ENCODE measurements at regions not wholly inside any gene's neighbourhood (a gene's known extent, or its start where the extent isn't known, plus 50 kb on each side); places are given as distances from the start of the nearest gene placed in this dataset.

DNA sequence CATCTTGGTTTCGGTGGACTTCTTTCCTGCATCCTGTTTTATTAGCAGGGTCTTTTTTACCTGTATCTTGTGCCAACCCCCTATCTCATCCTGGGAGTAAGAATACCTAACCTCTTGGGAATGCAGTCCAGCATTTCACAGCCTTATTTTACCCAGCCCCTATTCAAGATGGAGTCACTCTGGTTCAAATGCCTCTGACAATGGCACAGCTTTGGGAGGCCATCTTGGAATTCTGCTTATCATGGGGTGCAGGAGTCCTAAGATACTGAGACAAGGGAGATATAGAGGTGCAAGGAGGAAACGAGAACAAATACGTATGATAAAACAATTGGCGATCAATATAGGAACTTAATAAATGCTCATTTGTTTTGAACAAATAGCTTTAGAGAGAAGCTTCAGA lies 1682.2 kb upstream of the AGA start:
- TF ChIP-seq, protein P1, sequence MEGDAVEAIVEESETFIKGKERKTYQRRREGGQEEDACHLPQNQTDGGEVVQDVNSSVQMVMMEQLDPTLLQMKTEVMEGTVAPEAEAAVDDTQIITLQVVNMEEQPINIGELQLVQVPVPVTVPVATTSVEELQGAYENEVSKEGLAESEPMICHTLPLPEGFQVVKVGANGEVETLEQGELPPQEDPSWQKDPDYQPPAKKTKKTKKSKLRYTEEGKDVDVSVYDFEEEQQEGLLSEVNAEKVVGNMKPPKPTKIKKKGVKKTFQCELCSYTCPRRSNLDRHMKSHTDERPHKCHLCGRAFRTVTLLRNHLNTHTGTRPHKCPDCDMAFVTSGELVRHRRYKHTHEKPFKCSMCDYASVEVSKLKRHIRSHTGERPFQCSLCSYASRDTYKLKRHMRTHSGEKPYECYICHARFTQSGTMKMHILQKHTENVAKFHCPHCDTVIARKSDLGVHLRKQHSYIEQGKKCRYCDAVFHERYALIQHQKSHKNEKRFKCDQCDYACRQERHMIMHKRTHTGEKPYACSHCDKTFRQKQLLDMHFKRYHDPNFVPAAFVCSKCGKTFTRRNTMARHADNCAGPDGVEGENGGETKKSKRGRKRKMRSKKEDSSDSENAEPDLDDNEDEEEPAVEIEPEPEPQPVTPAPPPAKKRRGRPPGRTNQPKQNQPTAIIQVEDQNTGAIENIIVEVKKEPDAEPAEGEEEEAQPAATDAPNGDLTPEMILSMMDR (IDR thresholded peaks at IDR 0.05; ENCODE audit: insufficient read depth, low read depth, low read length): no peak
- no peak for TF ChIP-seq EZH2 (IDR thresholded peaks at IDR 0.05; ENCODE audit: insufficient read depth, low read length)
